ENCODE measurements at regions not wholly inside any gene's neighbourhood (a gene's known extent, or its start where the extent isn't known, plus 50 kb on each side); places are given as distances from the start of the nearest gene placed in this dataset.
A peak's percentile ranks its signal among the peaks of the same experiment; 100 is the strongest.
"Not testable (repeated sequence)": the region's sequence is repeated elsewhere in the genome, so short reads cannot be mapped to it uniquely, and the experiment has no call there.

GRCh38 chr9:71446473-71447411 is 321.6 kb downstream of the CEMIP2 start:
- in situ Hi-C loops (cut with HindIII; ENCODE audit: low pct_unique_long_range_greater_than_20kb, low sequenced_read_pairs), result no loop called here
- DNase-seq (ENCODE audit: low read depth, low spot score), result peak; percentile 49

- DNase-seq (ENCODE audit: low read depth, low spot score), result no peak
- in situ Hi-C loops (cut with HindIII; ENCODE audit: low pct_unique_long_range_greater_than_20kb, low sequenced_read_pairs), result no loop called here
Observed at GRCh38 chr9:71446106-71446472, 322.2 kb downstream of the CEMIP2 start.

GRCh38 chr9:71442937-71443336 is 321.5 kb upstream of the TRPM3 start:
- no peak for DNase-seq (ENCODE audit: low read depth, low spot score)
- in situ Hi-C loops (cut with HindIII; ENCODE audit: low pct_unique_long_range_greater_than_20kb, low sequenced_read_pairs), result no loop called here

- in situ Hi-C loops (cut with HindIII; ENCODE audit: low pct_unique_long_range_greater_than_20kb, low sequenced_read_pairs), result no loop called here
- no peak for DNase-seq (ENCODE audit: low read depth, low spot score)
Observed at GRCh38 chr9:71441266-71441665, 319.8 kb upstream of the TRPM3 start.

- no peak for DNase-seq (ENCODE audit: low read depth, low spot score)
- in situ Hi-C loops (cut with HindIII; ENCODE audit: low pct_unique_long_range_greater_than_20kb, low sequenced_read_pairs), result no loop called here
Observed at GRCh38 chr9:71431931-71432330, 310.5 kb upstream of the TRPM3 start.

- DNase-seq (ENCODE audit: low read depth, low spot score); in situ Hi-C loops (cut with HindIII; ENCODE audit: low pct_unique_long_range_greater_than_20kb, low sequenced_read_pairs): not testable (repeated sequence)
Observed at GRCh38 chr9:71407341-71407740, 285.9 kb upstream of the TRPM3 start.

GRCh38 chr9:71403106-71403505 is 281.7 kb upstream of the TRPM3 start:
- in situ Hi-C loops (cut with HindIII; ENCODE audit: low pct_unique_long_range_greater_than_20kb, low sequenced_read_pairs), result no loop called here
- no peak for DNase-seq (ENCODE audit: low read depth, low spot score)

GRCh38 chr9:71393005-71393404 is 271.6 kb upstream of the TRPM3 start:
- DNase-seq (ENCODE audit: low read depth, low spot score), result peak; percentile 51
- in situ Hi-C loops (cut with HindIII; ENCODE audit: low pct_unique_long_range_greater_than_20kb, low sequenced_read_pairs), result no loop called here

- peak; percentile 5 for DNase-seq (ENCODE audit: low read depth, low spot score)
- in situ Hi-C loops (cut with HindIII; ENCODE audit: low pct_unique_long_range_greater_than_20kb, low sequenced_read_pairs), result no loop called here
Observed at GRCh38 chr9:71384343-71384742, 262.9 kb upstream of the TRPM3 start.

- in situ Hi-C loops (cut with HindIII; ENCODE audit: low pct_unique_long_range_greater_than_20kb, low sequenced_read_pairs), result no loop called here
- DNase-seq (ENCODE audit: low read depth, low spot score), result no peak
Observed at GRCh38 chr9:71383308-71383940, 262.0 kb upstream of the TRPM3 start.

GRCh38 chr9:71368157-71368556 is 246.7 kb upstream of the TRPM3 start:
- in situ Hi-C loops (cut with HindIII; ENCODE audit: low pct_unique_long_range_greater_than_20kb, low sequenced_read_pairs), result loop anchor here (25.0 kb wide), 1 partner anchor 94 kb away; no protein-coding TSS in a partner anchor
- DNase-seq (ENCODE audit: low read depth, low spot score), result no peak

- DNase-seq (ENCODE audit: low read depth, low spot score), result no peak
- in situ Hi-C loops (cut with HindIII; ENCODE audit: low pct_unique_long_range_greater_than_20kb, low sequenced_read_pairs), result loop anchor here (25.0 kb wide), 1 partner anchor 98 kb away; no protein-coding TSS in a partner anchor
Observed at GRCh38 chr9:71364186-71364955, 242.9 kb upstream of the TRPM3 start.

GRCh38 chr9:71363286-71363961 is 242.0 kb upstream of the TRPM3 start:
- in situ Hi-C loops (cut with HindIII; ENCODE audit: low pct_unique_long_range_greater_than_20kb, low sequenced_read_pairs), result loop anchor here (25.0 kb wide), 1 partner anchor 99 kb away; no protein-coding TSS in a partner anchor
- DNase-seq (ENCODE audit: low read depth, low spot score), result no peak

- DNase-seq (ENCODE audit: low read depth, low spot score), result no peak
- in situ Hi-C loops (cut with HindIII; ENCODE audit: low pct_unique_long_range_greater_than_20kb, low sequenced_read_pairs), result loop anchor here (25.0 kb wide), 1 partner anchor 101 kb away; no protein-coding TSS in a partner anchor
Observed at GRCh38 chr9:71361357-71361756, 239.9 kb upstream of the TRPM3 start.

GRCh38 chr9:71357346-71357745 is 235.9 kb upstream of the TRPM3 start:
- DNase-seq (ENCODE audit: low read depth, low spot score), result no peak
- in situ Hi-C loops (cut with HindIII; ENCODE audit: low pct_unique_long_range_greater_than_20kb, low sequenced_read_pairs), result loop anchor here (25.0 kb wide), 1 partner anchor 105 kb away; no protein-coding TSS in a partner anchor

- peak; percentile 13 for DNase-seq (ENCODE audit: low read depth, low spot score)
- in situ Hi-C loops (cut with HindIII; ENCODE audit: low pct_unique_long_range_greater_than_20kb, low sequenced_read_pairs), result loop anchor here (25.0 kb wide), 1 partner anchor 106 kb away; no protein-coding TSS in a partner anchor
Observed at GRCh38 chr9:71355884-71356283, 234.5 kb upstream of the TRPM3 start.

- no peak for DNase-seq (ENCODE audit: low read depth, low spot score)
- in situ Hi-C loops (cut with HindIII; ENCODE audit: low pct_unique_long_range_greater_than_20kb, low sequenced_read_pairs), result loop anchor here (25.0 kb wide), 1 partner anchor 109 kb away; no protein-coding TSS in a partner anchor
Observed at GRCh38 chr9:71353720-71354119, 232.3 kb upstream of the TRPM3 start.

Measured in SK-MEL-5 (cell line).